ENCODE measurements at regions not wholly inside any gene's neighbourhood (a gene's known extent, or its start where the extent isn't known, plus 50 kb on each side); places are given as distances from the start of the nearest gene placed in this dataset.

DNA sequence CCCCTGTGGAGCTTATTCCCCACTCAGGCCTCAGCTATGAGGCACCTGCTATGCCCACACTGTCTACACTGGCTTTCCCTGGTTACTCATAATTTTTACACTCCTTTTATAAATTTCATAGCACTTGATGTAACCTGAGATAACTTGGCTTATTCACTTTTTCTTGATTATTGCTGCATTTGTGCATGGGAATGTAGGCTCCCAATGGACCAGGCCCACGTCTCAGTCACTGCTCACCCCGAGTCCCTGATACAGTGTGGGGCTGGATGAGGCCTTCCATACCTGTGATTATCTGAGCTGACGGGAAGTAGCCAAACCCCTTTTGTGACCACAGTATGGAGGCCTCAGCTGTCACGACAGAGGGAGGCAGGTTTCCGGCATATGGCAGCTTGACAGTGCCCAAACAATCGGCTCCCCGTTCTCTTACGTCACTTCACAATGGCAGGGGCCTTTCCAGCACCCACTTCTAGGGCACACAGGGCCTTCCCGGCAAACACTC lies 645.3 kb downstream of the ACTR3B start:
- no peak overlapping the region for H3K4me3 ChIP-seq
- no peak overlapping the region for H3K27ac ChIP-seq (ENCODE audit: low read depth in 1 of 2, low read length in 1 of 2)
- DNase-seq: no peak
- H3K4me1 ChIP-seq (ENCODE audit: control insufficient read depth in 5 of 5, insufficient read depth in 5 of 5, low read length in 5 of 5): no peaks in the 10 kb centered on the region
- no peaks in the 10 kb centered on the region for H3K36me3 ChIP-seq (ENCODE audit: control insufficient read depth in 4 of 4, insufficient read depth in 4 of 4, low read length in 4 of 4)
- H3K9me3 ChIP-seq (ENCODE audit: control insufficient read depth in 4 of 4, insufficient read depth in 3 of 4, low read length in 3 of 4): peaks cover 0 to 6% (median 0%) of the 10 kb centered on the region in 4 donors
- H3K9ac ChIP-seq (ENCODE audit: insufficient read depth in 1 of 2, low read length in 2 of 2): no peak overlapping the region
- TF ChIP-seq, protein P1, sequence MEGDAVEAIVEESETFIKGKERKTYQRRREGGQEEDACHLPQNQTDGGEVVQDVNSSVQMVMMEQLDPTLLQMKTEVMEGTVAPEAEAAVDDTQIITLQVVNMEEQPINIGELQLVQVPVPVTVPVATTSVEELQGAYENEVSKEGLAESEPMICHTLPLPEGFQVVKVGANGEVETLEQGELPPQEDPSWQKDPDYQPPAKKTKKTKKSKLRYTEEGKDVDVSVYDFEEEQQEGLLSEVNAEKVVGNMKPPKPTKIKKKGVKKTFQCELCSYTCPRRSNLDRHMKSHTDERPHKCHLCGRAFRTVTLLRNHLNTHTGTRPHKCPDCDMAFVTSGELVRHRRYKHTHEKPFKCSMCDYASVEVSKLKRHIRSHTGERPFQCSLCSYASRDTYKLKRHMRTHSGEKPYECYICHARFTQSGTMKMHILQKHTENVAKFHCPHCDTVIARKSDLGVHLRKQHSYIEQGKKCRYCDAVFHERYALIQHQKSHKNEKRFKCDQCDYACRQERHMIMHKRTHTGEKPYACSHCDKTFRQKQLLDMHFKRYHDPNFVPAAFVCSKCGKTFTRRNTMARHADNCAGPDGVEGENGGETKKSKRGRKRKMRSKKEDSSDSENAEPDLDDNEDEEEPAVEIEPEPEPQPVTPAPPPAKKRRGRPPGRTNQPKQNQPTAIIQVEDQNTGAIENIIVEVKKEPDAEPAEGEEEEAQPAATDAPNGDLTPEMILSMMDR (IDR thresholded peaks at IDR 0.05; ENCODE audit: control extremely low read depth, extremely low read depth): no peak
- no peaks in the 10 kb centered on the region for H3K27me3 ChIP-seq (ENCODE audit: control insufficient read depth in 3 of 3, insufficient read depth in 3 of 3, low read length in 2 of 3)
- 91 to 94% methylated on average over 9 of the region's 9 CpGs for WGBS, 2 donors
- ATAC-seq (ENCODE audit: insufficient read depth, low FRiP score): no peak

DNA sequence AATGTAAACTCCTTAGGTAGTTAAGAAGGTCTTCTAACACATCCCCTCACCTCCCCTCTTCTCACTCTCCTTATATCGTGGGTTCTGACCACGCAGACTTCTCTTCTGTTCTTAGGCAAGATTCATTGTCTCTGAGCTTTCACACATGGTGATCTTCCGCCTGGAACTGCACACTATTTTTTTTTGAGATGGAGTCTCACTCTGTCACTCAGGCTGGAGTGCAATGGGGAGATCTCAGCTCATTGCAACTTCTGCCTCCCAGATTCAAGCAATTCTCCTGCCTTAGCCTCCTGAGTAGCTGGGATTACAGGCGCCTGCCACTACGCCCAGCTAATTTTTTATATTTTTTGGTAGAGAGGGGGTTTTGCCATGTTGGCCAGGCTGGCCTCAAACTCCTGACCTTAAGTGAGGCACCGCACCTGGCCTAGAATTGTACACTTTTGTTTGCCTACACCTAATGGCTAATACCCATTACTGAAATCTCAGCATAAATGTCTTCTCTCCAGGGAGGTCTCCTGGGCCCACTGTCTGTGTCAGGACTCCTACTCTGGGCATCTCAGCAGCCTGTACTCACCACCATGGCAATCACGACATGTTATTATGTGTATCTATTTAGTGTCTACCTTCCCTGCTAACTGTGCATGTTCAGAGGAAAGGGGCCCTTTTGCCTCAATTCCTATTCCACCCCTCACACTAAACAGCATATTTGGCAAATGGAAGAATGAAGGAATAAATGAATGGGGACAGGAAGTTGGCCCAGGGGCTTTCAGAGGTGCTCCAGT lies 646.3 kb upstream of the DPP6 start:
- no peak overlapping the region for H3K4me3 ChIP-seq
- WGBS, 2 donors: 84 to 89% methylated on average over 7 of the region's 7 CpGs
- ATAC-seq (ENCODE audit: insufficient read depth, low FRiP score) (no peak), DNase-seq (no peak)
- TF ChIP-seq, protein P1 (IDR thresholded peaks at IDR 0.05; ENCODE audit: control extremely low read depth, extremely low read depth): no peak
- H3K9me3 ChIP-seq (ENCODE audit: control insufficient read depth in 4 of 4, insufficient read depth in 3 of 4, low read length in 3 of 4): peaks cover 0 to 6% (median 0%) of the 10 kb centered on the region in 4 donors
- no peaks in the 10 kb centered on the region for H3K4me1 ChIP-seq (ENCODE audit: control insufficient read depth in 5 of 5, insufficient read depth in 5 of 5, low read length in 5 of 5)
- H3K9ac ChIP-seq (ENCODE audit: insufficient read depth in 1 of 2, low read length in 2 of 2): no peak overlapping the region
- no peak overlapping the region for H3K27ac ChIP-seq (ENCODE audit: low read depth in 1 of 2, low read length in 1 of 2)
- no peaks in the 10 kb centered on the region for H3K27me3 ChIP-seq (ENCODE audit: control insufficient read depth in 3 of 3, insufficient read depth in 3 of 3, low read length in 2 of 3)
- no peaks in the 10 kb centered on the region for H3K36me3 ChIP-seq (ENCODE audit: control insufficient read depth in 4 of 4, insufficient read depth in 4 of 4, low read length in 4 of 4)

DNA sequence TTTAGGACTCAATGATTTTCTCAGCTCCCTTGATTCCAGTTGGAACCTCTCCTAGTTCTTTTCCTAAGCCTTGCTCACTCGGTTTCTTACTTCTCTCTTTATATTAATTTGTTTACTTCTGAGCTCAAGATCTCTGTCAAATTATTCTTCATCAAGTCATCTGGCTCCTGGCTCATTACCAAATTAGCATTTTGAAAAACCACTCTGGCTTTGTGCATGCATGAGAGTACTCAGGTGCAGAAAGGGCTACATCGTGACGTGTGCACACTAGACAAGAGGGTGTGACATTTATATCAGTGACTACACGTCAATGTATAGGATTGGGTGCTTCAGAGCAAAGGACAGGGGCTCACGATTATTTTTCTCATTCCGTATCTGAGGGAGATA lies 645.7 kb upstream of the DPP6 start:
- Histone ChIP-seq H3K36me3 (ENCODE audit: control insufficient read depth in 4 of 4, insufficient read depth in 4 of 4, low read length in 4 of 4) (no peaks in the 10 kb centered on the region), H3K9ac (ENCODE audit: insufficient read depth in 1 of 2, low read length in 2 of 2) (no peak overlapping the region), H3K27ac (ENCODE audit: low read depth in 1 of 2, low read length in 1 of 2) (no peak overlapping the region), H3K9me3 (ENCODE audit: control insufficient read depth in 4 of 4, insufficient read depth in 3 of 4, low read length in 3 of 4) (peaks cover 0 to 6% (median 0%) of the 10 kb centered on the region in 4 donors), H3K27me3 (ENCODE audit: control insufficient read depth in 3 of 3, insufficient read depth in 3 of 3, low read length in 2 of 3) (no peaks in the 10 kb centered on the region), H3K4me1 (ENCODE audit: control insufficient read depth in 5 of 5, insufficient read depth in 5 of 5, low read length in 5 of 5) (no peaks in the 10 kb centered on the region), H3K4me3 (no peak overlapping the region)
- TF ChIP-seq, protein P1 (IDR thresholded peaks at IDR 0.05; ENCODE audit: control extremely low read depth, extremely low read depth): no peak
- ATAC-seq (ENCODE audit: insufficient read depth, low FRiP score) (no peak), DNase-seq (no peak)
- 65 to 78% methylated on average over 6 of the region's 6 CpGs for WGBS, 2 donors

Measured in lung (tissue), 11 donors.